ENCODE measurements at regions not wholly inside any gene's neighbourhood (a gene's known extent, or its start where the extent isn't known, plus 50 kb on each side); places are given as distances from the start of the nearest gene placed in this dataset.

DNA sequence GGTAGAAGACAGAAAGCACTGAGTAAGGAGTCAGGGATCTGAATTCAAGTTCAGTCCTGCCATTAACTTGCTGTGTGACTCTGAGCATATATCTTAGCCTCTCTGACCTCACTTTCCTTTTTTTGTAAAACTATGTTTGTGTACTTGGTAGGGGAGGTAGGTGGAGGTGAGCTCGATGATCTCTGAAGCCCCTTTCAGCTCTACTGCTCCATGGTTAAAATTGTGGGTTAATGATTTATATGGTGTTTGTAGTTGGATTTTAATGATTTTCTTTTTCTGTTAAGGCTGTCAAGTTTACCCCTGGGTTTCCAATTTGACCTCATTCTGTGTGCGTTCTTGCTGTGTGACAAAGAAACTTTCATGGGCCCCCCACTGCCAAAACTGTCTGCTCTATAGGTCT lies 124.1 kb downstream of the CD164 start:
- TF ChIP-seq POLR2A (IDR thresholded peaks at IDR 0.05; ENCODE audit: low read length), result no peak
- no peak for TF ChIP-seq GATA1 (IDR thresholded peaks at IDR 0.05; ENCODE audit: low read depth, low read length)
